Suppressor macrophage (primary cell): ENCODE measurements at regions not wholly inside any gene's neighbourhood (a gene's known extent, or its start where the extent isn't known, plus 50 kb on each side); places are given as distances from the start of the nearest gene placed in this dataset.
A peak's percentile ranks its signal among the peaks of the same experiment; 100 is the strongest.
"Not testable (repeated sequence)": the region's sequence is repeated elsewhere in the genome, so short reads cannot be mapped to it uniquely, and the experiment has no call there.

Source experiments
- DNase-seq, 4 experiments: peaks; one replicate each; pipeline ENCODE4 v3.0.0-alpha.2; 2020 to 2022

GRCh38 chr4:59629348-59629747 is 1570.8 kb upstream of the ADGRL3 start:
- no peak for DNase-seq

DNA sequence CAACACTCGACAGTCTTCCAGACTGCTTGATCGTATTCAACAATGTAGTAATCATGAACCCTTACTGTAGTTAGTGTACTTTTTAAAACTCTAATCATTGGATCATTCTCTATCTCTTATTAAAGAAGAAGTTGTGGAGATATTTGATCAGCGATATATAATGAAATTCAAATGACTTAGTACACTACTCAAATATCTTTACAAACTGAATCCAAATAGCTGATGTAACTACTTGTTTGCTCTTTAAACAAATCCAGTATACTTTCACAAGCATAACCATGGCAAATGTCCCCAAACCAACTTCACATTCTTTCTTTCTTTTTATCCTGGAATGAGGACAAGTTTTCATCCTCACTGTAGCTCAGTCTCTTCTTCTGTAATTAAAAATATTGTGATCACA is 1569.9 kb upstream of the ADGRL3 start:
- DNase-seq = no peak

DNA sequence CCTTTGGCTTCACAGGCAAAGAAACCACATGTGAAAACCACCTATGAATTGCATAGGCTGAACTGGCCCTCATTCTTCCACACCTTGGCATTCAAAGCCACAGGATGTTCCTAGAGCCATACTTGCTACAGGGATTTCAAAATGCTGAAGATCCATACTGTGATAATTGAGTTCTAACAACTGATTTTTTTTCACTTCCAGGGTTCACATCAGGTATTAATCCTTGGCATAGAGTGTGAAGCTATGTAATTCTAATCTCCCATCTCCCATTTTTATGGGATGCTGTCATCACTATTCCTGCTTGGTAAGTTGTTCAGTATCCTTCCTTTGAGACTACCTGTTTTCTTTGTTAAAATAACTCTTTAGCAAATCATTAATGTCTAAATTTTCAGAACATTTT is 1569.2 kb upstream of the ADGRL3 start:
- DNase-seq = no peak

DNA sequence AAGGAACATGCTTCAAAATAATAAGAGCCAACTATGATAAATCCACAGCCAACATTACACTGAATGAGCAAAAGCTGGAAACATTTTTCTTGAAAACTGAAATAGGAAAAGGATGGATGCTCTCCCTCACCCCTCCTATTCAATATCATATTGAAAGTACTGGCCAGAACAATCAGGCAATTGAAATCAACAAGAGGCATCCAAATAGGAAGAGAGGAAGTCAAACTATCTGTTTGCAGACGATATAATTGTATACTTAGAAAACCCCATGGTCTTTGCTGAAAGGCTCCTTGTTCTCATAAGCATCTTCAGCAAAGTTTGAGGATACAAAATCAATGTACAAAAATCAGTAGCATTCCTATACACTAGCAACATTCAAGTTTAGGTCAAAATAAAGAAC is 1562.5 kb upstream of the ADGRL3 start:
- DNase-seq = no peak

- no peak for DNase-seq
Observed at GRCh38 chr4:59643682-59644081, 1556.4 kb upstream of the ADGRL3 start.

DNA sequence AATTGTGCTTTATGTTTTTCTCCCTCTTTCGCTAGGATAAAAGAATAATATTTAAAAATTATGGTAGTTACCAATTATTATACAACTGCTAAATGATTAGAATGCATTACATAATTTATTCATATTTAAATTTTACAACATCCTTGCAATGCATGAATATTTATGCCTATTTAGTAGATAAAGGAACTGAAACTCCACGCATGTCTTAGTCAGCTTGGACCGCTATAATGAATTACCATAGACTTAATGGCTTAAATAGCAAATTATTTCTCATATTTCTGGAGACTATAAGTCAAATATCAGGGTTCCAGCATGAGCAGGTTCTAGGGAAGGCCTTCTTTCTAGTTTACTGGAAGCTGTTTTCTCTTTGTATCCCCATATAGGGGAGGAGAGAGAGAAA is 1555.4 kb upstream of the ADGRL3 start:
- no peak for DNase-seq

DNA sequence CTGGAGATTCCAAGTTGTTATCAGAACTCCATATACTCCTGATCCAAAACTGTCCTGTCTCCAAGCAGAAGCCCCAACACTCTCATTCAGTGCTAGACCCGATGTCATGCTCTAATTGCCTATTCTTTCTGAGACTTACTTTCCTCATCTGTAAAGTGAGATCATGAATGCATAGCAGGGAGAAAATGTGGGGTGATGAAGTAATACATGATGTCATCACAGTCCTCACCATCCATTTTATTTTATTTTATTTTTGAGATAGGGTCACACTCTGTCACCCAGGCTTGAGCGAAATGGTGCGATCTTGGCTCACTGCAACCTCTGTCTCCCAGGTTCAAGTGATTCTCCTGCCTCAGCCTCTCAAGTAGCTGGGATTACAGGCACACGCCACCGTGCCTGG is 1554.0 kb upstream of the ADGRL3 start:
- no peak for DNase-seq

DNA sequence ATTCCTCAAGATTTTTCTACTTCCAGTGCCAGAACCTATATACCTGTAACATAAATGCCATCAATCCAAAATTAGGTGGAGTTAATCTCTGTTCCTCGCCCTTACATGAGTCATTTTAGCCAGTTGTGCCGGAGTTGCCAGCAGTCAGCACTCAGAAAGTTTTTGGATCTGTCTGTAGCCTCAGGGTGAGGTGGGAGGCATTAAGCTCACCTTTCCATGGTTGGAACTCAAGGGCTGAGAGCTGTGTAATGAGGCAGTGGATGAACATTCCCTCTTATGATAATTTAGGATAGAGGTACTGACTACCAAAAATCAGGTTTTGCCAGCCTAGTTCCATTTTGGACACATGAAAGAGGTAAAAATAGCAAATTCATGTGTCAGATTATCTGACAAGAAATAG is 1553.1 kb upstream of the ADGRL3 start:
- DNase-seq = no peak

GRCh38 chr4:59647500-59647899 is 1552.6 kb upstream of the ADGRL3 start:
- DNase-seq = no peak

DNA sequence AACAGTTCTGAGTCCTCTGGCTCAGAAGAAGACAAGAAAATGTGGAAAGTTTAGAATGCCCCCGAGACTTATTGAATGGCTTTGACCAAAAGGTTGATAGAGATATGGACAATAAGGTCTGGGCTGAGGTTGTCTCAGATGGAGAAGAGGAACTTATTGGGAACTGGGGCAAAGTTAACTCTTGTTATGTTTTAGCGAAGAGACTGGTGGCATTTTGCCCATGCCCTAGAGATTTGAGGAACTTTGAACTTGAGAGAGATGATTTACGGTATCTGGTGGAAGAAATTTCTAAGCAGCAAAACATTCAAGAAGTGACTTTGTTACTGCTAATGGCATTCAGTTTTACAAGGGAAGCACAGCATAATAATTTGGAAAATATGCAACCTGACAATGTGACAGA is 1549.3 kb upstream of the ADGRL3 start:
- no peak for DNase-seq

DNA sequence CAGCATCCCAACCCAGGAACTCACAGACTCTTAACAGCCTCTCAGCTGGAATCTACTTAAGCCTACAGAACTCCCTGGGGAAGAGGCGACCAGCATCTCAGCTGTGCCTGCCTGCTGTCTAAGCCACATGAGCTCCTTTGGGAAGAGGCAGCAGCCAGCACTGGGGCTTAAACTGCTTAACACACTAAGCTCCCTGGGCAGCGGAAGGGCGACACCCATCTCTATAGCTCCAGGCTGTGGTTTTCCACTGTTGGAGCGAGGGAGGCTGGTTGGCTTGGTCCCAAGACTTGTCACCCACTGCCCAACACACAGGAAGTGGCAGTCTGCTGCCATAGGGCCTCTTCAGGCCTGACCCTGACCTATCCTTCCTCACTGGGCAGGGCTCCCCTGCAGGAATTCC is 1544.1 kb upstream of the ADGRL3 start:
- no peak for DNase-seq

- no peak for DNase-seq
Observed at GRCh38 chr4:59664771-59665170, 1535.4 kb upstream of the ADGRL3 start.

GRCh38 chr4:59666645-59667044 is 1533.5 kb upstream of the ADGRL3 start:
- DNase-seq = no peak

- DNase-seq = no peak
Observed at GRCh38 chr4:59671037-59671436, 1529.1 kb upstream of the ADGRL3 start.

DNA sequence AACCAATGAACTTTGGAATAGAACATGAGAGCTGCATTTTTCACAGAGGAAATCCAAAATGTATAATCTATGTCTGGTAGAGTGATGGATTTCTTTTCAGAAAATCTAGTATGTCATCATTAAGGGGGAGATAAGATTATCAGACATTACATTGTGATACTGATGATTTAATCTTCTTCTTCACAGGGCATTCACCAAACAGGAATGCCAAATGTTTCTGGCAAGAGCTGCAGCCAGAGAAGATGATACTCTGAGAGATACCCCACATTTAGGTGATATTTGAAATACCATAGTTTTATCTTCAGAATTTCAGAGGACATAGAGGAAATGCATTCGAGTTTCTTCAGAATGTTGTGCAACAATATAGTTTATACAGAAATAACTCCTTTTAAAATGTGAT is 1523.7 kb upstream of the ADGRL3 start:
- DNase-seq = no peak

DNA sequence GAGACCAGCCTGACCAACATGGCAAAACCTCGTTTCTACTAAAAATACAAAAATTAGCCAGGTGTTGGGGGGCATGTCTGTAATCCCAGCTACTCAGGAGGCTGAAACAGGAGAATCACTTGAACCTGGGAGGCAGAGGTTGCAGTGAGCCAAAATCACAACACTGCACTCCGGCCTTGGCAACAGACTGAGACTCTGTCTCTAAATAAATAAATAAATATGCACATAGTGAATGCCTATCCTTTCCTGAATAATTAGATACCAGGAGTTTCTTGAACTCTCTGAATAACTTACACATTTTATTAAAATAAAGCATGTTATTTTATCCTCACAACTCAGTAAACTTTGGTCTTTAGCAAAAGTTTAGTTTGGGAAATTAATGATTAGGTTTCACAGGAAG is 1523.1 kb upstream of the ADGRL3 start:
- not testable (repeated sequence) for DNase-seq

DNA sequence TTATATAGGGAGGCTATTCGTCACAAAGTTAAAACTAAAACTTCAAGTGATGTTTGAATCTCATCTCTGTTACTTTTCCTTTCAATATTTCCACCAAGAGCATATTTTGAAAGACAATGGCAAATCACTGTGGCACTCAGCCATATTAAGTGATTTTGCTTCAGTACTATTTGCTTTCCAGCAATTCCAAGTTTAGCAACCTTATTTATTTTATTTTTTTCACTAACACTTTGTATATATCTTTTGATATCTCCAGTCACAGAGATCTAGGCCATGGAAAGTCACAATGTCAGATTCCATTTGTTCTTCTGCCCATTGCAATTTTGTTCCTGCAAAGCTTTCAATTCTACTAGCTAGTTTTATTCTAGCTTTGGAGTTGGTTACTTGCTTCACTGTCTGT is 1514.5 kb upstream of the ADGRL3 start:
- DNase-seq = no peak

GRCh38 chr4:59689149-59689548 is 1511.0 kb upstream of the ADGRL3 start:
- no peak for DNase-seq

DNA sequence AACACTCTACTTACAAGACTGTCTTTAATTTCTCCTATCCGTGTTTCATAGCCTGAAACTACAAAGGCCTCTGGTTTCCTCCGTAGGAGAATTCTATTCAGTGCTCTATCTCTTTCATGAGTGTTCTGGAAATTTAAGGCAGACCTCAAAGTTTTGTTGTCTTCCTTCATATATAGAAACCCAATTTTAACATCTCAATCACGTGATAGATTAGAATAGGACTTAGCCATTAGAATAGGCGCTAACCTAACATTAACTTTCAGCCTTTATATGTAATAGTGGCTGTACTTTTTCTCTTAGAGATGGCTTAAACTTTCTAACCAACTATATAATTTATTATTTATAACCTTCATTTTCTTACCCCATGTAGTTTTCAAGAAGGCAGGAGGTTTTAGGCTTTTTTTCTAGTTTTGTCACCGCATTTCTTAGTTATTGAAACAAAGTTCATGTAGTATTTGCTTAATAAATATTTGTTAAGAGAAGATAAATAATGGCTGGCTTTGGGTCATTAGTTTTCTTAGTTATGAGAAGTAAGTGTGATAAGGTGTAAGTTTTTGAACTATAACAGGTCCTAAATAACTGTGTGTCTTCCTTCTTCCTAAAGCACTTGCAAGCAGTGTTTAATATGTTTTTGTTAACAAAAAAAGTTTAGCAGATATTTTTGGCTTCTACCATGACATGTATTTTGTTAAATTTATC is 1504.6 kb upstream of the ADGRL3 start:
- no peak for DNase-seq

DNA sequence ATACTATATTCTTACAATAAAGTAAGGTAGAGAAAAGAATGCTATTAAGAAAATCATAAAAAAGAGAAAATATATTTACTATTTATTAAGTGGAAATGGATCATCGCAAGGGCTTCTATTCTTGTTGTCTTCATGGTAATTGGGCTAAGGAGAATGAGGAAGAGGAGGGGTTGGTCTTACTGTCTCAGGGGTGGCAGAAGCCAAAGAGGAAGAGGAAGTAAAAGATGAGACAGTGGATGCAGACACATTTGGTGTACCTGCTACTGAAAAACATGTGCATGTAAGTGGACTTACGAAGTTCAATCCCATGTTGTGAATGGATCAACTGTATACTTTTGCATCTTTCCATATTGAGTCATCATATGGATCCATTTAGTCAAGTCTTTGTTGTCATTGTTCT is 1502.1 kb upstream of the ADGRL3 start:
- DNase-seq = peak in 3 of 4 experiments; percentile 2 to 8 (median 3)

- DNase-seq = no peak
Observed at GRCh38 chr4:59700651-59701050, 1499.5 kb upstream of the ADGRL3 start.

DNA sequence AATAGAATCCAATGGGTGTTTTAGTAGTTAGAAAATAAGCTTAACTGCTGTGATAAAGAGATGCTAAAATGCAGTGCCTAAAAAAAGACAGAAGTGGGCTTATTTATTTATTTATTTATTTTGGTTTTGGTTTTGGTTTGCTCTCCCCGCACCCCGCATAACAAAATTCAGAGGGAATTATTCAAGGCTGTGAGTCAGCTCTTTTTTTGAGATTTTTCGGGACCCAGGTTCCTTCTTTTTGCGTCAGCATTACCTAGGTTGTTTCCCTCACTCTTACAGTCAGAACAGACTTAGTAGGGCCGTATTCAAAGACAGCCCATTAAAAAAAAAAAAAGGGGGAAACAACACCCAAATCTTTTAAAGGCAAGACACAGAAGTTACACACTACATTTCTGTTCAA is 1495.5 kb upstream of the ADGRL3 start:
- peak in 3 of 4 experiments; percentile 4 to 19 (median 8) for DNase-seq

DNA sequence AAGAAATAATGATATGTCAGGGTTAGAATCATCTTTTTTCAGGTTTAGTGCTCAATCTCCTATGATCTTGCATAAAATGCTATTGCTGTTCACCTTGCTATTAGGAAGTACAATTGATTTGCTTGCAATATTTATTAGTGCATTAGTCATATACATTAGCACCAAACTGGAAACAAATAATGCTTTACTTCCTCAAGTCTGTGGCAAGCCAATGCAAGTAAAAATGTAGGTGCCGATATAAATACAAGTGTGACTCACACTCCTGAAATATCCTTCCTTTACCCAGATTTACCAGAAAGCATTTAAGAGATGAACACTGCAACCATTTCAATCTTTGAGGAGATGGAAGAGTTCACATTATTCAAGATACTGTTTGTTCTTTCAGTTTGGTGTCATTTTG is 1487.7 kb upstream of the ADGRL3 start:
- no peak for DNase-seq

DNA sequence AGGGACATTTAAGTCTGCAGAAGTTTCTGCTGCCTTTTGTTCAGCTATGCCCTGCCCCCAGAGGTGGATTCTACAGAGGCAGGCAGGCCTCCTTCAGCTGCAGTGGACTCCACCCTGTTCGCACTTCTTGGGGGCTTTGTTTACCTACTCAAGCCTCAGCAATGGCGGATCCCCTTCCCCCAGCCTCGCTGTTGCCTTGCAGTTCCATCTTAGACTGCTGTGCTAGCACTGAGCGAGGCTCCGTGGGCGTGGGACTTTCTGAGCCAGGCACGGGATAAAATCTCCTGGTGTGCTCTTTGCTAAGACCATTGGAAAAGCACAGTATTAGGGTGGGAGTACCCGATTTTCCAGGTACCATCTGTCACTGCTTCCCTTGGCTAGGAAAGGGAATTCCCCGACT is 1475.8 kb upstream of the ADGRL3 start:
- not testable (repeated sequence) for DNase-seq

GRCh38 chr4:59727745-59728144 is 1472.4 kb upstream of the ADGRL3 start:
- DNase-seq = no peak
